NCI-H2171 treated with DMSO at 0.1 percent for 48 hours (cell line): ENCODE measurements at regions not wholly inside any gene's neighbourhood (a gene's known extent, or its start where the extent isn't known, plus 50 kb on each side); places are given as distances from the start of the nearest gene placed in this dataset.

Experiments
- DNase-seq: peaks from one replicate; lab custom pipeline; 2025; lab: John Stamatoyannopoulos, UW

DNA sequence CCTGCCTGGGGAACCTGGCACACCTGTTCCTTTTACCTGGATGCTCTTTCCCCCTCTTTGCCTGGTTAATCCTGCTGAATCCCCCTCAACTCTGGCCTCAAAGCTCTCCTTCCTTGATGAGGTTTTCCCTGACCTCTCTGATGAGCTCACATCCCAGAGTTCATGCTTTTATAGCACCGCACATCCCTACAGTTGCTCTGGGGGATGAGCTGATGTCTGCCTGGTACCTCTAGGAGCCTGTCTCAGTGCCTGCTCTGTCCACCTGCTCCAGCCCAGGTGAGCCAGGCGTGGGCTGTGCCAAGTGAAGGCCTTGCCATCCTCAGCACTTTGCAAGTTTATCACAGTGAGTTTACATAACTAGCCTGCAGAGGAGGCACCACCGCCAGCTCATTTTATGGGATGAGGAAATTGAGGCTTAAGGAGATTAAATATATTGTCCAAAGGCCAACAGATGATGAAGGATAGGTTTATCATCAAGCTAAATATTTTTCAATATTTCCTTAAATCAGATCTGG lies 58.6 kb upstream of the TMPRSS2 start:
- DNase-seq: no peak

DNA sequence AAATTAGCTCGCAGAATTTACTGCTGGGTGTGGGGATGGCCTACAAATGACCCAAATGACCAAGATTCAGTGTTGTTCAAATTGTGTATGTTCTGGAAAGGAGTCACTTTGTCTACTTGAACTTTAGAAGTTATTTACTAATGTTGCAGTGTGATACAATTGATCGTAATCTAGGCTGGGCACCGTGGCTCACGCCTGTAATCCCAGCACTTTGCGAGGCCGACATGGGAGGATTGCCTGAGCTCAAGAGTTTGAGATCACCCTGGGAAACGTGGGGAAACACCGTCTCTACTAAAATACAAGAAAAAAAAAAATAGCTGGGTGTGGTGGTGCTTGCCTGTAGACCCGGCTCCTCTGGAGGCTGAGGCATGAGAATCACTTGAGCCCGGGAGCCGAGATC lies 57.6 kb upstream of the TMPRSS2 start:
- DNase-seq: no peak

DNA sequence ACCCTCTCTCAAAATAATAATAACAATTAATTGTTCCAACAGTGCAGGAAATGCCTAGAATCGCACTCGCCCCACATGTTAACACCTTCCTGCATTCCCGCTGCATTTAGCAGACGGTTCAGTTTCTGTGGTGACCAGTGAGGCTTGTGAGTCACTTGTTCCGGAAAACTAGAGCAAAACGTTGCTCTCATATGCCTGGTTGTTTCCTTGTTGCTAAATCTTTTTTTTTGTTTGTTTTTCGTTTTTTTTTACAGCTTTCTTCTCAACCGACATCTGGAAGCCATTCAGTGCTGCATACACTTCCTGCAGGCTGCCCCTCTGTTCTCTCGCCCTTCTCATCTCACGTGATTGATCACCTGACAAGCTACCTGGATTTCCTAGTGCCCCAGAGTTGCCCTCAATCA lies 56.9 kb upstream of the TMPRSS2 start:
- no peak for DNase-seq

DNA sequence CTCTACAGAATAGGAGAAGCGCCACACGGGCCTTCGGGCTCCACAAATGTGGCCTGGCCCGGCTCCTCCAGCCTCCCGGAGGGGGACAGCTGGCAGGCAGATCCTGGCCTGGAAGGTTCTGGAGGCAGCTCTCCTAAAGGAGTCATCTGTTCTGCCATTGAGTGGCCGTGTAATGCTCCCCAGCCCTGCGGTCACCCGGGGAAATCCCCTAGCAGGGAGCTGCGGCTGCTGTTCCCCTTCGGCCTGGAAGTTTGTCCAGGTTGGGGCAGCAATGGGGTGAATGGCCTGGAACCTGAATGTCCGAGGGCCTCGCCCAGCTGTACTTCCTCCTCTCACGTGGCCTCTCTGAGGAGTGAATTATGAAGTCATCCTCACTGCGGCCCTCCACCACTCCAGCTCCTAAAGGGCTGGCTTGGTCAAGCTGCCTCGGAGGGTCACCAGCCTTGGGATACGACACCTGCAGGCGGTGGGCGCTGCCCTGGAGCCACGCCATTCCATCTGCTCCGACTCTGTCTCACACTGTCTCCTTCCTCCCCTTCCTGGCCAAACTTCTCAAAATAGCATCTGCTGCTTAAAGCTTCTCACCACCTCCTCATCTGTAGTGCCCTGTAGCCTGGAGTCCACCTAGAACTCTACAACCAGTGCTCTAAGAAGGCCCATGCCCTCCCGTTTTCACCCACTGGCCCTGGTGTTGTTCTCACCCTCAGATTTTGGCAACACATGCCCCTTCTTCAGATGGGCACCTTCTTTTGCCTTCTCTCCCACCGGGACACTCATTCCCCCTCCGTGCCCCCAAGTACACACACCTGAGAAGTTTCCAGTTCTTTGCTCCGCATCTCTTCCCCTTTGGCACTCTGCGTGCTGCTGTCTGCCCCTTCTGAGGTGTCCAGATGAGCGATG lies 54.4 kb upstream of the TMPRSS2 start:
- DNase-seq: no peak

DNA sequence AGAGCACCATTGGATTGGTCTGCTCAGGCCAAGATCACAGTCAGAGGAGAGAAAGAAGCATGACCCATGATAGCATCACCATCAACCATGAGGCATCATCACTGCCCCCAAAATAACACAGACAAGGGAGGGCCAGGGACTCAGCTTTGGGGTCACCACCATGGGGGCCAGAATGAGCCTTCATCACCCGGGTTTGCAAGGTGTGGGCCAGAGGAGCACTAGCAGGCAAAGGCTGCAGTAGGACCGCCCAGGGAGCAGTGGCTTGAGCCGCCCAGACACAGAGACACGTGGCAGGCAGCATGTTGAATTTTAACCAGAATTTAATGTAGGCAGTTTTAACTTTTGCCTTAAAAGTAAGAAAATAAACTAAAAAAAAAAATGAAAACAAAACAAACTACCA lies 53.7 kb upstream of the TMPRSS2 start:
- DNase-seq: no peak

DNA sequence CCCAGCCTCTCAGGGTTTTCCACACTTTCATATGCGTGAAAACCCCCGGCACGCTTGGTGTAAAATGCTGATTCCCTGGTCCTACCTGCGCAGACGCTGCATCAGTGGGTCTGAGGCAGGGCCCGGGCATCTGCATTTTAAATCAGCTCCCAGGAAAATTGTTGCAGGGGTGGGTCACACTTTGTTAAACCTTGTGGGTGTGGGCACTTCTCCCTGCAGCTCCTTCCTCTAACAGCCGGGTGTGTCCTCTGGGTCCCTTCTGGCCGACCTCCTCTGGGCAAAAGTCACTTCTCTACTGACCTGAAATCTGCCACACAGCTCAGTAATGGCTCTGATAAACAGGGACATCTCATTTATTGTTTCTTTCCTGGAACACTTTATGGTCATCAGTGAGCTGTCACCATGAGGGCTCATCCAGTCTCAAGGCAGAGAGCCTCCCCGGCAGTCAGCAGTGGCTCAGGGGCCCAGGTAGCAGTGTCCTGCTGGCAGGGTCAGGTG lies 52.8 kb upstream of the TMPRSS2 start:
- no peak for DNase-seq

DNA sequence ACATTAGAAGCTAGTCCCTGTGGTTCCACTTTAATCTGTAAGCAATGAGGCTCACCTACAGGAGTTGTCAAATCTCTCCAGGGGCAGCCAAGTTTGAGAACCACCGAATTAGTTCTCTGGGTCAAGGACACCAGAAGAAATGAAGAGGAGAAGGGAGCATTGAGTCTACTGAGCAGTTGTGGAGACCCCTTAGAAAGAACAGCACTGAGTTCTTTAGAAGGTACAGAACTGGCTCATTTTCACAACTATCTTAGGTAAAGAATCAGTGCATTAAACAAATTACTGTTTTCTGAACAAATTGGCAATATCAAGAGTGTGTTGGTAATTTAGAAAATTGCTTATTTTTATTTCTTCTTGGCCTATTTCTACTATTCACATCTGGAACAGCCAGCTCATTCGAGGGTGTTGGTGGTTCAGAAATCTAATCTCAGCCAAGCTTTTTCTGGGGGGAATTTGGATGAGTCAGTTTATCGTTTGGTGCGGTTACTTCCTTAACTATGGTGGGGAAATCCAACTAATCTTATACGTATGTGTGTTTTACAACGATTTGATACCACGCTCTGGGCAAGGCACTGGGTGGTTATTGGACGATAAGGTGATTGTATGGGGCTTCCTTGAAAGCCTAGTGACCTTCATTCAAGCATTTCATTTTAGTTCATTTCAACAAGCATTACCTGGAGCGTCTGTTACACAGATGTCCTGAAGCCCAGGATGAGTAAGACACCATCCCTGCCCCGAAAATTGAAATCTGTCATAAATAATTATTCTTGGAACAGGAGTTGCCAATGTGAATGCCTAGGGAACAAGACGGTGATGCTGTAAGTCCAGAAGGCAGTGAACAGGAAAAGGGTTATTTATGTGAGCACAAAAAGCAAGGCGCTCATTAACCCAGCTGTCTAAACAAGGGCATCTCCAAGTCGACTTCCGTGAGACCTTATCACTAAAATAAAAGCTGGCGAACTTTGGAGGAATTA lies 52.0 kb upstream of the TMPRSS2 start:
- no peak for DNase-seq

DNA sequence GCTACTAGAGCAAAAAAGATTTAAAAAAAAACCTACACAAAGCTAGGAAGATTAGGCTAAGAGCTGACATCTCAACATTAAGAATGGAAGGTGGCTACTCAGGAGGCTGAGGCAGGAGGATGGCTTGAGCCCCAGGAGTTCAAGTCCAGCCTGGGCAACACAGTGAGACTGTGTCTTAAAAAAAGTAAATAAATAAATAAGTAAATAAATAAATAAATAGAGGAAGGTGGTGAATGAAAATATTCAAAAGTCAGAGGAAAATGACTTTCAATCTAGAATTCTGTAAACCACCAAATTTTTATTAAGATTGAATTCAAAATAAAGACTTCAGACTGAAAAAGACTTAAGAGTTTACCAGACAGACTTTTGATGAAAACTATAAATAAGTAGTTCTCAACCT lies 50.9 kb upstream of the TMPRSS2 start:
- no peak for DNase-seq

DNA sequence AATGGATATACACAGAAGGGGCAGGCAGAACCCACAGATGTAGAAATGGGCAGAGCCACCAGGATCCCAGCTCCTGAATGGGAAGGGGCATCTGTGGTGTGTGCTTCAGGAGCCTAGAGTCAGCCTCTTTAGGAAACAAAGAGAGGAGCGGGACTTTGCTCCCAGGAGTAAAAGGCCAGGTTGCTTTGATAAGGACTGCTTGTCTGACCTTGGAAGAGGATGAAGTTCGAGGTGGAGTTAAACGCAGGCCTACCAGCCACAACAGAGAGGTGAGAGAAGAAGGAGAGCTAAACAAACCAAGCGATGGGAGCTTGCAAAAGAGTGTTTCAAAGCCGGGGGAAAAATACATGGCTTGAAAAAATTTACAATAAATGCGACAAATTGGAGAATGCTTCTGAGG lies 49.9 kb upstream of the TMPRSS2 start:
- DNase-seq: no peak
